H9 (cell line): ENCODE measurements at regions not wholly inside any gene's neighbourhood (a gene's known extent, or its start where the extent isn't known, plus 50 kb on each side); places are given as distances from the start of the nearest gene placed in this dataset.
"Not testable (repeated sequence)": the region's sequence is repeated elsewhere in the genome, so short reads cannot be mapped to it uniquely, and the experiment has no call there.

Experiments
- DNase-seq: peaks from one replicate; pipeline ENCODE4 v3.0.0-alpha.2; 2017
- H2AFZ ChIP-seq: one replicate; pipeline ENCODE4 v1.6.1; 2013; ENCODE audit warnings: mild to moderate bottlenecking, low read length, control low read depth, moderate library complexity
- H2AK5ac ChIP-seq: 2 replicates; pipeline ENCODE4 v1.6.1; 2013; ENCODE audit warnings: low read length, control low read depth, mixed read lengths; ENCODE audit not compliant: insufficient read length
- H2BK120ac ChIP-seq: one replicate; pipeline ENCODE4 v1.6.1; 2013; ENCODE audit warnings: low read depth, mild to moderate bottlenecking, low read length, control low read depth, inconsistent platforms; ENCODE audit not compliant: poor library complexity, severe bottlenecking
- H2BK12ac ChIP-seq: 2 replicates; pipeline ENCODE4 v1.6.1; 2013; ENCODE audit warnings: low read length, control low read depth, mixed read lengths, low read depth; ENCODE audit not compliant: insufficient read length
- H2BK15ac ChIP-seq: 2 replicates; pipeline ENCODE4 v1.6.1; 2013; ENCODE audit warnings: low read depth, low read length, control low read depth
- H2BK20ac ChIP-seq: one replicate; pipeline ENCODE4 v1.6.1; 2013; ENCODE audit warnings: low read depth, mild to moderate bottlenecking, low read length, control low read depth, inconsistent platforms; ENCODE audit not compliant: poor library complexity, severe bottlenecking
- H2BK5ac ChIP-seq: 2 replicates; pipeline ENCODE4 v1.6.1; 2013; ENCODE audit warnings: low read length, control low read depth, mixed read lengths; ENCODE audit not compliant: insufficient read length
- H3K14ac ChIP-seq: 2 replicates; pipeline ENCODE4 v1.6.1; 2013; ENCODE audit warnings: low read length, control low read depth; ENCODE audit not compliant: insufficient read depth
- H3K18ac ChIP-seq: 2 replicates; pipeline ENCODE4 v1.6.1; 2013; ENCODE audit warnings: low read depth, mild to moderate bottlenecking, mixed read lengths, low read length, control low read depth; ENCODE audit not compliant: insufficient read length
- H3K23ac ChIP-seq: 2 replicates; pipeline ENCODE4 v1.6.1; 2013; ENCODE audit warnings: low read length, control low read depth, mixed read lengths, low read depth; ENCODE audit not compliant: insufficient read length
- H3K23me2 ChIP-seq: 2 replicates; pipeline ENCODE4 v1.6.1; 2013; ENCODE audit warnings: low read depth, mild to moderate bottlenecking, mixed read lengths, low read length, control low read depth; ENCODE audit not compliant: insufficient read length, poor library complexity, severe bottlenecking
- H3K27ac ChIP-seq: 2 replicates; pipeline ENCODE4 v1.5.1; 2013; ENCODE audit warnings: low read length, control low read depth, mixed read lengths, low read depth; ENCODE audit not compliant: insufficient read length
- H3K27me3 ChIP-seq: 2 replicates; pipeline ENCODE4 v1.6.1; 2013; ENCODE audit warnings: low read length, control low read depth, inconsistent platforms; ENCODE audit not compliant: insufficient read depth
- H3K4ac ChIP-seq: 2 replicates; pipeline ENCODE4 v1.6.1; 2013; ENCODE audit warnings: low read depth, mild to moderate bottlenecking, control low read depth, inconsistent platforms, low read length, moderate library complexity
- H3K4me1 ChIP-seq: 2 replicates; pipeline ENCODE4 v1.6.1; 2013; ENCODE audit warnings: low read length, control low read depth, inconsistent platforms; ENCODE audit not compliant: insufficient read depth
- H3K4me2 ChIP-seq: 2 replicates; pipeline ENCODE4 v1.6.1; 2013; ENCODE audit warnings: low read length, control low read depth, mixed read lengths; ENCODE audit not compliant: insufficient read length, insufficient read depth
- H3K56ac ChIP-seq: 2 replicates; pipeline ENCODE4 v1.6.1; 2013; ENCODE audit warnings: low read depth, mild to moderate bottlenecking, mixed read lengths, low read length, control low read depth; ENCODE audit not compliant: insufficient read length
- H3K79me1 ChIP-seq: 2 replicates; pipeline ENCODE4 v1.6.1; 2013; ENCODE audit warnings: low read depth, mild to moderate bottlenecking, moderate library complexity, low read length, control low read depth, inconsistent platforms; ENCODE audit not compliant: insufficient read depth, poor library complexity, severe bottlenecking
- H3K79me2 ChIP-seq: 2 replicates; pipeline ENCODE4 v1.6.1; 2013; ENCODE audit warnings: low read length, control low read depth, inconsistent platforms; ENCODE audit not compliant: insufficient read depth
- H3K9ac ChIP-seq: 2 replicates; pipeline ENCODE4 v1.6.1; 2013; ENCODE audit warnings: low read length, control low read depth, mixed read lengths; ENCODE audit not compliant: insufficient read length; ENCODE audit errors: extremely low read depth
- H3K9me3 ChIP-seq: one replicate; pipeline ENCODE4 v1.6.1; 2013; ENCODE audit warnings: low read depth, low read length, inconsistent platforms; ENCODE audit not compliant: control insufficient read depth
- H3T11ph ChIP-seq: one replicate; pipeline ENCODE4 v1.6.1; 2013; ENCODE audit warnings: mild to moderate bottlenecking, low read length, control low read depth, inconsistent platforms
- H4K20me1 ChIP-seq: one replicate; pipeline ENCODE4 v1.6.1; 2013; ENCODE audit not compliant: control insufficient read depth, insufficient read length, insufficient read depth
- H4K5ac ChIP-seq: 2 replicates; pipeline ENCODE4 v1.6.1; 2013; ENCODE audit warnings: low read depth, mild to moderate bottlenecking, mixed read lengths, low read length, control low read depth; ENCODE audit not compliant: insufficient read length
- H4K8ac ChIP-seq: replicated peaks from 2 replicates; pipeline ENCODE4 v1.6.1; 2013; ENCODE audit warnings: low read length, control low read depth, mixed read lengths, low read depth; ENCODE audit not compliant: insufficient read length
- H4K91ac ChIP-seq: 2 replicates; pipeline ENCODE4 v1.6.1; 2013; ENCODE audit warnings: low read depth, mild to moderate bottlenecking, moderate library complexity, mixed read lengths, low read length, control low read depth; ENCODE audit not compliant: insufficient read length
- H3K27ac Mint-ChIP-seq, 3 experiments: 2 replicates in 2 of 3; 3 replicates in 1 of 3; pipeline ENCODE4 v1.8.0; 2020 to 2021; ENCODE audit warnings: mixed read lengths in 3 of 3, mild to moderate bottlenecking in 1 of 3, moderate library complexity in 1 of 3
- H3K27me3 Mint-ChIP-seq: 2 replicates; pipeline ENCODE4 v1.8.0; 2021; ENCODE audit warnings: low read depth, mild to moderate bottlenecking, moderate library complexity, mixed read lengths
- H3K36me3 Mint-ChIP-seq, 3 experiments: 2 replicates in 2 of 3; 3 replicates in 1 of 3; pipeline ENCODE4 v1.8.0; 2020 to 2021; ENCODE audit warnings: low read depth in 3 of 3, mixed read lengths in 3 of 3; ENCODE audit not compliant: insufficient read depth in 1 of 3
- H3K4me1 Mint-ChIP-seq, 2 experiments: 2 replicates each; pipeline ENCODE4 v1.8.0; 2020; ENCODE audit warnings: mixed read lengths in 2 of 2
- H3K4me3 Mint-ChIP-seq, 2 experiments: 2 replicates in 1 of 2; 3 replicates in 1 of 2; pipeline ENCODE4 v1.8.0; 2020 to 2021; ENCODE audit warnings: mild to moderate bottlenecking in 2 of 2, mixed read lengths in 2 of 2, moderate library complexity in 1 of 2
- H3K9me3 Mint-ChIP-seq, 2 experiments: 2 replicates in 1 of 2; 3 replicates in 1 of 2; pipeline ENCODE4 v1.8.0; 2020; ENCODE audit warnings: mild to moderate bottlenecking in 2 of 2, mixed read lengths in 2 of 2, moderate library complexity in 1 of 2
- WGBS: extraction: QIAGEN DNeasy Blood & Tissue Kit; methylation state at CpG from one replicate; pipeline ENCODE4 v1.1.7; 2013; ENCODE audit warnings: missing lambda C conversion rate, low lambda C conversion rate, mixed read lengths; ENCODE audit not compliant: insufficient read length; ENCODE audit errors: extremely low coverage; 5-methylcytosine and 5-hydroxymethylcytosine counted together
- TF ChIP-seq, protein P1 (sequence below): fragments of 200-600 bp; sonication (generic); conservative IDR thresholded peaks from 3 replicates; pipeline ENCODE4 v1.8.0; 2021; ENCODE audit warnings: antibody characterized with exemption, mild to moderate bottlenecking

DNA sequence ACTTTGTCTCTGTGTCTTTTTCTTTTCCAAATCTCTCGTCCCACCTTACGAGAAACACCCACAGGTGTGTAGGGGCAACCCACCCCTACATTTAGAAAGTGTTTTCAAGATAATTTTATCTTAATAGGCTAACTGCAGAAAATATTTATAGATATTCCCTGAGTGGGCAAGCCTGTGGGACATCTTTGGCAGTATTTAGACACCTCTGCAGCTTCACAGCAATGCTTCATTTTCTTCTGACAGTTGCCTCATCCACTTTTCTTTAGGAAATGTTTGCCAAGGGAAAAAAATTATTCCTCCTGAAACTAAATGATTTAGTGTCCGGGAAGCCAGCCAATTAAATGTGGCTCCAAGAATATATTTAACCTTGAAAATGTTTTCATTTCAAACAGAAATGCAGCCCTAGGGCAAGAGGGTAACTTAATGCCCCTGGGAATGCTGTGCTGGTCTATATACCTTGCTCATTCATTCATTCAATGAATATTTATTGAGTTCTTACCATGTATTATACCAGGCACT is 290.4 kb downstream of the ABCC12 start:
- no peak overlapping the region for H4K5ac ChIP-seq
- H3K4me2 ChIP-seq: no peak overlapping the region
- H3K14ac ChIP-seq: no peak overlapping the region
- no peak for DNase-seq
- no peak overlapping the region for H2BK12ac ChIP-seq
- Mint-ChIP-seq H3K4me1 (peaks cover 27 to 40% of the 10 kb centered on the region in 2 experiments), H3K36me3 (peaks cover 8 to 15% (median 15%) of the 10 kb centered on the region in 3 experiments; a peak in 6 of 7 replicates), H3K4me3 (no peak overlapping the region; a peak in 1 of 5 replicates), H3K9me3 (peaks cover 4 to 10% of the 10 kb centered on the region in 2 experiments; a peak in 4 of 5 replicates), H3K27ac (0 out of 7 replicates have a peak overlapping the region, but pooled peaks of 1 of the 3 experiments have one; percentile 14), H3K27me3 (peaks cover 2% of the 10 kb centered on the region)
- H3K27ac ChIP-seq: no peak overlapping the region
- H4K8ac ChIP-seq: no peak overlapping the region
- H3K56ac ChIP-seq: no peak overlapping the region
- no peak overlapping the region for H2BK5ac ChIP-seq
- H3K4me1 ChIP-seq: no peaks in the 10 kb centered on the region; the same call in 1 of the 2 replicates
- H3K23me2 ChIP-seq: no peaks in the 10 kb centered on the region
- no peak overlapping the region for H2AFZ ChIP-seq
- TF ChIP-seq, protein P1, sequence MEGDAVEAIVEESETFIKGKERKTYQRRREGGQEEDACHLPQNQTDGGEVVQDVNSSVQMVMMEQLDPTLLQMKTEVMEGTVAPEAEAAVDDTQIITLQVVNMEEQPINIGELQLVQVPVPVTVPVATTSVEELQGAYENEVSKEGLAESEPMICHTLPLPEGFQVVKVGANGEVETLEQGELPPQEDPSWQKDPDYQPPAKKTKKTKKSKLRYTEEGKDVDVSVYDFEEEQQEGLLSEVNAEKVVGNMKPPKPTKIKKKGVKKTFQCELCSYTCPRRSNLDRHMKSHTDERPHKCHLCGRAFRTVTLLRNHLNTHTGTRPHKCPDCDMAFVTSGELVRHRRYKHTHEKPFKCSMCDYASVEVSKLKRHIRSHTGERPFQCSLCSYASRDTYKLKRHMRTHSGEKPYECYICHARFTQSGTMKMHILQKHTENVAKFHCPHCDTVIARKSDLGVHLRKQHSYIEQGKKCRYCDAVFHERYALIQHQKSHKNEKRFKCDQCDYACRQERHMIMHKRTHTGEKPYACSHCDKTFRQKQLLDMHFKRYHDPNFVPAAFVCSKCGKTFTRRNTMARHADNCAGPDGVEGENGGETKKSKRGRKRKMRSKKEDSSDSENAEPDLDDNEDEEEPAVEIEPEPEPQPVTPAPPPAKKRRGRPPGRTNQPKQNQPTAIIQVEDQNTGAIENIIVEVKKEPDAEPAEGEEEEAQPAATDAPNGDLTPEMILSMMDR: no peak
- H3K9ac ChIP-seq: no peak overlapping the region
- H2BK20ac ChIP-seq: no peak overlapping the region
- no peaks in the 10 kb centered on the region for H3K79me2 ChIP-seq
- H3K18ac ChIP-seq: no peak overlapping the region
- no peak overlapping the region for H3K4ac ChIP-seq
- H2BK120ac ChIP-seq: no peak overlapping the region
- H3T11ph ChIP-seq: no peak overlapping the region
- no peak overlapping the region for H2AK5ac ChIP-seq
- no peaks in the 10 kb centered on the region for H4K20me1 ChIP-seq
- WGBS: no CpG with 5 or more reads among the region's 3 CpGs
- H3K9me3 ChIP-seq: no peaks in the 10 kb centered on the region
- H4K91ac ChIP-seq: no peak overlapping the region
- no peak overlapping the region for H2BK15ac ChIP-seq
- no peak overlapping the region for H3K23ac ChIP-seq
- no peaks in the 10 kb centered on the region for H3K27me3 ChIP-seq
- no peaks in the 10 kb centered on the region for H3K79me1 ChIP-seq

DNA sequence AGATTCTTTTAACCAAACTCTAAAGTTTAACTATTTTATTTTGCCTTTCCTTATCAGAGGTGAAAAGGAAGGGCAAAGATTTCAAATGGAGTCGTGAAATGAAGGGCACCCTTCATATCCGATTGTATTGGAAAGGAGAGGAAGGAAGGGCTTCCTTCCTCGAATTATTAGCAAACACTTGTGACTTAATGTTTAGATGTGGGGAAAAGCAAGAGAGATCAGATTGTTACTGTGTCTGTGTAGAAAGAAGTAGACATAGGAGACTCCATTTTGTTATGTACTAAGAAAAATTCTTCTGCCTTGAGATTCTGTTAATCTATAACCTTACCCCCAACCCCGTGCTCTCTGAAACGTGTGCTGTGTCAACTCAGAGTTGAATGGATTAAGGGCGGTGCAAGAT is 291.5 kb downstream of the ABCC12 start:
- not testable (repeated sequence) for H3K4me3 Mint-ChIP-seq, H2AFZ ChIP-seq
- WGBS: no CpG with 5 or more reads among the region's 6 CpGs

More for the DNA sequence above, 291.5 kb downstream of the ABCC12 start:
- H3K56ac ChIP-seq, H2BK12ac ChIP-seq, H3K4ac ChIP-seq, H2BK5ac ChIP-seq, H2AK5ac ChIP-seq, H3K9me3 ChIP-seq, H4K5ac ChIP-seq, H3K9me3 Mint-ChIP-seq, H3K23me2 ChIP-seq, H3K23ac ChIP-seq, H3K9ac ChIP-seq, H3K27ac ChIP-seq, H3T11ph ChIP-seq, DNase-seq, H3K18ac ChIP-seq, H3K14ac ChIP-seq, H2BK120ac ChIP-seq, H3K79me1 ChIP-seq, H2BK15ac ChIP-seq, H2BK20ac ChIP-seq, H3K4me1 ChIP-seq, H4K91ac ChIP-seq, H3K27me3 ChIP-seq, H4K8ac ChIP-seq, H3K27me3 Mint-ChIP-seq, H3K4me2 ChIP-seq, H3K79me2 ChIP-seq, H4K20me1 ChIP-seq: not testable (repeated sequence)
- Mint-ChIP-seq H3K4me1 (peaks cover 28 to 45% of the 10 kb centered on the region in 2 experiments), H3K36me3 (peaks cover 7 to 15% (median 11%) of the 10 kb centered on the region in 3 experiments; a peak in 6 of 7 replicates), H3K27ac (peak overlapping the region in 2 of 3 experiments; percentile 50 to 97; a peak in 4 of 7 replicates)
